Ishikawa (cell line): ENCODE measurements at regions not wholly inside any gene's neighbourhood (a gene's known extent, or its start where the extent isn't known, plus 50 kb on each side); places are given as distances from the start of the nearest gene placed in this dataset.

Experiments used
- CEBPB ChIP-seq: IDR thresholded peaks from 2 replicates; pipeline ENCODE4 v1.6.1; 2012
- CREB1 ChIP-seq: IDR thresholded peaks from 2 replicates; pipeline ENCODE4 v1.6.1; 2012; ENCODE audit warnings: low read depth
- EGR1 ChIP-seq: IDR thresholded peaks from 2 replicates; pipeline ENCODE4 v1.6.1; 2012
- EP300 ChIP-seq: IDR thresholded peaks from 2 replicates; pipeline ENCODE4 v1.6.1; 2012; ENCODE audit warnings: borderline replicate concordance
- FOXM1 ChIP-seq: IDR thresholded peaks from 2 replicates; pipeline ENCODE4 v1.6.1; 2012; ENCODE audit warnings: low read depth, borderline replicate concordance
- MAX ChIP-seq: IDR thresholded peaks from 2 replicates; pipeline ENCODE4 v1.6.1; 2012
- NFIC ChIP-seq: IDR thresholded peaks from 2 replicates; pipeline ENCODE4 v1.6.1; 2012
- RAD21 ChIP-seq: IDR thresholded peaks from 2 replicates; pipeline ENCODE4 v1.6.1; 2012; ENCODE audit warnings: low read depth
- REST ChIP-seq: IDR thresholded peaks from 2 replicates; pipeline ENCODE4 v1.6.1; 2012; ENCODE audit warnings: low read depth, mild to moderate bottlenecking
- TAF1 ChIP-seq: IDR thresholded peaks from 2 replicates; pipeline ENCODE4 v1.6.1; 2012; ENCODE audit warnings: low read depth, mild to moderate bottlenecking
- TCF12 ChIP-seq: IDR thresholded peaks from 2 replicates; pipeline ENCODE4 v1.6.1; 2012; ENCODE audit warnings: low read depth
- TEAD4 ChIP-seq: IDR thresholded peaks from 2 replicates; pipeline ENCODE4 v1.6.1; 2012
- USF1 ChIP-seq: IDR thresholded peaks from 2 replicates; pipeline ENCODE4 v1.6.1; 2012
- YY1 ChIP-seq: IDR thresholded peaks from 2 replicates; pipeline ENCODE4 v1.6.1; 2012; ENCODE audit warnings: low read depth
- ZBTB7A ChIP-seq: IDR thresholded peaks from 2 replicates; pipeline ENCODE4 v1.6.1; 2012; ENCODE audit warnings: low read depth

- TF ChIP-seq CEBPB = no peak
These were observed 704.0 kb downstream of the BRD1 start for GRCh38 chr22:49123621-49124192.

- no peak for TF ChIP-seq YY1
- TF ChIP-seq EGR1 = no peak
- TF ChIP-seq TEAD4 = no peak
- no peak for TF ChIP-seq NFIC
- no peak for TF ChIP-seq USF1
- no peak for TF ChIP-seq FOXM1
- TF ChIP-seq CREB1 = no peak
- TF ChIP-seq RAD21 = no peak
- no peak for TF ChIP-seq MAX
- TF ChIP-seq REST = no peak
These were observed 708.1 kb downstream of the BRD1 start for GRCh38 chr22:49119551-49119952.

- TF ChIP-seq MAX (no peak), YY1 (no peak), USF1 (no peak), ZBTB7A (no peak), TAF1 (no peak), EP300 (no peak), CREB1 (no peak), EGR1 (no peak), FOXM1 (no peak), CEBPB (no peak), REST (no peak), RAD21 (no peak), TEAD4 (no peak), TCF12 (no peak), NFIC (no peak)
These were observed 709.6 kb downstream of the BRD1 start for GRCh38 chr22:49118065-49118464.

- TF ChIP-seq NFIC (no peak), RAD21 (no peak), CEBPB (no peak), CREB1 (no peak), MAX (no peak), FOXM1 (no peak), ZBTB7A (no peak), USF1 (no peak), TCF12 (no peak), TAF1 (no peak), TEAD4 (no peak), EGR1 (no peak)
These were observed 710.2 kb downstream of the BRD1 start for GRCh38 chr22:49117486-49117885.

GRCh38 chr22:49116486-49117120, 711.1 kb downstream of the BRD1 start:
- TF ChIP-seq FOXM1 = no peak
- no peak for TF ChIP-seq YY1
- TF ChIP-seq EGR1 = no peak
- no peak for TF ChIP-seq CEBPB
- TF ChIP-seq ZBTB7A = no peak
- TF ChIP-seq CREB1 = no peak
- TF ChIP-seq NFIC = no peak
- TF ChIP-seq MAX = no peak
- TF ChIP-seq TAF1 = no peak
- no peak for TF ChIP-seq USF1
- no peak for TF ChIP-seq REST
- no peak for TF ChIP-seq EP300
